ENCODE measurements at regions not wholly inside any gene's neighbourhood (a gene's known extent, or its start where the extent isn't known, plus 50 kb on each side); places are given as distances from the start of the nearest gene placed in this dataset.

DNA sequence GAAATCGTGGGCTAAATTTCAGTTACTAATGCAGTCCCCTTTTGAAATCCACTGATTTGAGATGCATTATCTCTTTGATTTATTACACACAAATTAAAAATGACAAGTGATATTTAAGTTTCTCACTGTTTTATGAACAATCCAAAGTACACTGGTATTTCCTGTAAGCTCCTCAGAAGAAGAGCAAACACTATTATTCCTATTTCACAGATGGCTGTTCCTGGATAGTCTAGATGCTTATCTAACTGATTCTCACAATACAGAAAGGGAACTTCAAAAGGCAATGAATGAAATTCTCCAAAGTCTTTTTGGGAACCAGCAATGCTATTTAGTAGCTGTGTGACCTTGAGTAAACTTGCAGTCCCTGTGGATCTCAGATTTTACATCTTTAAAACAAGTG, 404.7 kb upstream of the DAB2 start:
- H3K4me3 ChIP-seq (ENCODE audit: low read depth, low read length): no peak overlapping the region
- DNase-seq (ENCODE audit: low read depth): no peak
- TF ChIP-seq, protein P1, sequence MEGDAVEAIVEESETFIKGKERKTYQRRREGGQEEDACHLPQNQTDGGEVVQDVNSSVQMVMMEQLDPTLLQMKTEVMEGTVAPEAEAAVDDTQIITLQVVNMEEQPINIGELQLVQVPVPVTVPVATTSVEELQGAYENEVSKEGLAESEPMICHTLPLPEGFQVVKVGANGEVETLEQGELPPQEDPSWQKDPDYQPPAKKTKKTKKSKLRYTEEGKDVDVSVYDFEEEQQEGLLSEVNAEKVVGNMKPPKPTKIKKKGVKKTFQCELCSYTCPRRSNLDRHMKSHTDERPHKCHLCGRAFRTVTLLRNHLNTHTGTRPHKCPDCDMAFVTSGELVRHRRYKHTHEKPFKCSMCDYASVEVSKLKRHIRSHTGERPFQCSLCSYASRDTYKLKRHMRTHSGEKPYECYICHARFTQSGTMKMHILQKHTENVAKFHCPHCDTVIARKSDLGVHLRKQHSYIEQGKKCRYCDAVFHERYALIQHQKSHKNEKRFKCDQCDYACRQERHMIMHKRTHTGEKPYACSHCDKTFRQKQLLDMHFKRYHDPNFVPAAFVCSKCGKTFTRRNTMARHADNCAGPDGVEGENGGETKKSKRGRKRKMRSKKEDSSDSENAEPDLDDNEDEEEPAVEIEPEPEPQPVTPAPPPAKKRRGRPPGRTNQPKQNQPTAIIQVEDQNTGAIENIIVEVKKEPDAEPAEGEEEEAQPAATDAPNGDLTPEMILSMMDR (IDR thresholded peaks at IDR 0.05; ENCODE audit: insufficient read depth, low read depth, low read length, missing control alignments): no peak

DNA sequence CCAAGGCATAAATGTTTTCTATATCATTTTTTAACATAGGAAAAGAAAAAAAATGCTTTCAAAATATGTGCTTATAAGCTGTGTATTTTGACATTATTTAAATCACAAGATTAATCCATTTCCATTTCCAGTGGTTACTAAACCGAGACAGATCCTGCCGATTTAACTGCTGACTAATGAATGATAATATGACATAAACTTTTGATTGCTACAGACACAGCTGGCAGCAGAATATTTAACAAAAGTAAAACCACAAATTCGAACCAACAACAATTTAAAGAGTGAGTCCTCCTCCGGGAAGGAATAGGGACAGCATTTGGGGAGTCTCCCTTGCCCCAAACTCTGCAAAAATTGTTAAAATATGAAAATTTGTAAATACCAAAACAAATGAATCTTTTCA, 401.3 kb upstream of the DAB2 start:
- no peak for DNase-seq (ENCODE audit: low read depth)
- TF ChIP-seq, protein P1 (IDR thresholded peaks at IDR 0.05; ENCODE audit: insufficient read depth, low read depth, low read length, missing control alignments): no peak
- H3K4me3 ChIP-seq (ENCODE audit: low read depth, low read length): no peak overlapping the region

DNA sequence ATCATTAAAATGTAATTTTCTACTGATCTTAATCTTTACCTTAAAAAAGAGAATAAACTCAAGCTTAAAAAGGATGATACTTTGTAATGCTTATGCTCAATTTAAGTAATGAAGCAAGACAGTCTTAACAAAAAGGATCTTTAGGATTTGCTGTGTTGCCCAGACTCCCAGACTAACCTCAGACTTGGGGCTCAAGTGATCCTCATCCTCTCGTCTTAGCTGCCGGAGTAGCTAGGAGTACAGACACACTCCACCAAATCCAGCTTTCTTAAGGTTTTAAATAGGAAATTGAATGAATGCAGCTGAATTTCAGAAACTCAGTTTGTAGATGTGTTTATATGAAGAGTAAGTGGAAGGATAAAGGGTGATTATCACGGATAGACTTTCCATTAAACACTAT, 400.5 kb upstream of the DAB2 start:
- DNase-seq (ENCODE audit: low read depth): no peak
- TF ChIP-seq, protein P1 (IDR thresholded peaks at IDR 0.05; ENCODE audit: insufficient read depth, low read depth, low read length, missing control alignments): no peak

DNA sequence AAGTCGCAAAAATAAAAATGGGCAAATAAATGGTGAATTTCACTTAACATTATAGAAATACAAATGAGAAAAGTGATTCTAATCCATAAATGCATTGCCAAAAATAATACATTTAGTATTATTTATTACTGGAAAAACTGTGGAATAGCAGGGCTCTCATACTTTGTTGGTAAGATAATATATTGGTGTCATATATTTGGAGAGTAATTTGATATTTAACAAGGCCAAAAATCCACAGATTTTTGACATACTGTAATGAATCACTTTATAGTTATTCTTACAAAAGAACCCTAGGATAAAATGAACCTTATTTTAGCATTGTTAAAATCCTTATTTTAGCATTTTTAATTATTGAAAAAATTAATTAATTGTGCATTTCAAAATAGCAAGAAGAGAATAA, 397.2 kb upstream of the DAB2 start:
- H3K4me3 ChIP-seq (ENCODE audit: low read depth, low read length): no peak overlapping the region
- TF ChIP-seq, protein P1 (IDR thresholded peaks at IDR 0.05; ENCODE audit: insufficient read depth, low read depth, low read length, missing control alignments): no peak
- no peak for DNase-seq (ENCODE audit: low read depth)

More for the DNA sequence above, 400.5 kb upstream of the DAB2 start:
- no peak overlapping the region for H3K4me3 ChIP-seq (ENCODE audit: low read depth, low read length)

DNA sequence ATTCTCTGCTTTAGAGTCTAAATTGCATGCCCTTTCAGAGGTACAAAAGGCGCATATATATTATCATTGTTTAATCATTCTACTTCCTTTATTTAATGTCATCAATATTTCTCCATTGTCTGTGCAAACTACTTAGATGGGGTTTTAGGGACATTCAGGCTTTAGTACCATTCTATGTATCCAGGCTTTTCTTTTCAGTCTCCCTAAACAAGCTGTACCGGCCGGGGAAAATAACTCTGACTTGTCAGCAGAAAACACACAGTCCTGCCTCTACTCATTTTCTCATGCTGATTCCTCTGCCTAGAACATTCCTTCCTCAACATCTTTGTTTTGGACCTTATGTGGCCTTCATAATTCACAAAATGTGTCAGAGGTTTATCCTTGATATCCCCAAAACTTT, 392.1 kb upstream of the DAB2 start:
- DNase-seq (ENCODE audit: low read depth): no peak
- no peak overlapping the region for H3K4me3 ChIP-seq (ENCODE audit: low read depth, low read length)
- TF ChIP-seq, protein P1 (IDR thresholded peaks at IDR 0.05; ENCODE audit: insufficient read depth, low read depth, low read length, missing control alignments): no peak

DNA sequence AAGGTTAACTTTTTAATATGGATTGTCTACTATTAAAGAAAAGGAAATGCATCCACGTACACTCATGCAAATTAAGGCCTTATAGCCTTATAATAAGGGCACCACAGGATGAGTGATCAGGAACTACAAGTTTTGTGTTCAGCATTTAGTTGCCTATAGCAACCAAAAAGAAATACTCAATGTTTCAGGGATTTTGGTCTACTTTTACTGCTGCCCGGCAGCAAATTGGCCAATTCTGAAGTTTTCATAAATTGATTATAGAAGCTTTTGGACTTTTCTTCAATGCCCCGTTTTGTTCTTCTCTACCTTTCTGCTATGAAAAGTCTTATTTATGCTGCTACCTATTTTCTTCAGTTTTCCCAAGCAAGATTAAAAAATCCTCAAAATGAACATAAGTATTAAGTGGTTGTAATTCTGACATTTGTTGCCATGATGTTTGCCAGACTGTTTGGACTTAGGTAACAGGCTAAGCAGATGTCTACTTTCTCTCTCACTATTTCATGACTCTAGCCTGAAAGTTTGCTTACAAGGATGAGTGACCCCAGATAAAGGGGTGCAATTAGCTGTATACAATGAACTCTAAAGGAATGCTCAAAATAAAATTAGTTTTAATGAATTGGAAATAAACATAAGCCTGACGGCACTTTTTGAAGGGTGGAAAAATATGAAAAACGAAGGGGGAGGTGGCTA, 391.5 kb upstream of the DAB2 start:
- DNase-seq (ENCODE audit: low read depth): no peak
- no peak overlapping the region for H3K4me3 ChIP-seq (ENCODE audit: low read depth, low read length)
- TF ChIP-seq, protein P1 (IDR thresholded peaks at IDR 0.05; ENCODE audit: insufficient read depth, low read depth, low read length, missing control alignments): no peak

DNA sequence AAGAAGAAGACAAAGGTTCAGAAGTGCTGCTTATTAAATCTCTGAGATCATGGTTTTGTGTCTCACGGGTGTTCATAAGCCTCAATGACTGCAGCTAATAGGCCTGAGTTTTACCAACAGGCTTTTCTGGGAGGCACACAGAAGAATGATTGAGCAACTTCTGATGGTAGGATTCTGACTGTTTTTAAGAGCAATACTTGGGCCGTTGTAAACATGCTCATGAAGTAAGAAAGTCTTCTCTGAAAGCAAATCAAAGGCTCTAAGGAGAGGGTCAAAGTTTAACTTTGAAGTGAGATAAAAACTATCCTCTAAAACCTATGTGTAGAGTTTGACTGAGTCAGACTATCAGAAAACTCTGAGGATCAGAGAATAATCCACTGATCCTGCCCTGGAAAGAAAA, 390.9 kb upstream of the DAB2 start:
- DNase-seq (ENCODE audit: low read depth): no peak
- TF ChIP-seq, protein P1 (IDR thresholded peaks at IDR 0.05; ENCODE audit: insufficient read depth, low read depth, low read length, missing control alignments): no peak
- no peak overlapping the region for H3K4me3 ChIP-seq (ENCODE audit: low read depth, low read length)
